ENCODE measurements at regions not wholly inside any gene's neighbourhood (a gene's known extent, or its start where the extent isn't known, plus 50 kb on each side); places are given as distances from the start of the nearest gene placed in this dataset.

- TF ChIP-seq CTCF (IDR thresholded peaks at IDR 0.05 in 4 of 5, conservative IDR thresholded peaks at IDR 0.05 in 1 of 5) (no peak), POLR2A (IDR thresholded peaks at IDR 0.05) (no peak)
Observed at GRCh38 chr13:20303636-20304035, 71.5 kb upstream of the GJB6 start.

Data from gastrocnemius medialis (tissue), 4 donors.